ENCODE measurements at regions not wholly inside any gene's neighbourhood (a gene's known extent, or its start where the extent isn't known, plus 50 kb on each side); places are given as distances from the start of the nearest gene placed in this dataset.
"Not testable (repeated sequence)": the region's sequence is repeated elsewhere in the genome, so short reads cannot be mapped to it uniquely, and the experiment has no call there.

DNA sequence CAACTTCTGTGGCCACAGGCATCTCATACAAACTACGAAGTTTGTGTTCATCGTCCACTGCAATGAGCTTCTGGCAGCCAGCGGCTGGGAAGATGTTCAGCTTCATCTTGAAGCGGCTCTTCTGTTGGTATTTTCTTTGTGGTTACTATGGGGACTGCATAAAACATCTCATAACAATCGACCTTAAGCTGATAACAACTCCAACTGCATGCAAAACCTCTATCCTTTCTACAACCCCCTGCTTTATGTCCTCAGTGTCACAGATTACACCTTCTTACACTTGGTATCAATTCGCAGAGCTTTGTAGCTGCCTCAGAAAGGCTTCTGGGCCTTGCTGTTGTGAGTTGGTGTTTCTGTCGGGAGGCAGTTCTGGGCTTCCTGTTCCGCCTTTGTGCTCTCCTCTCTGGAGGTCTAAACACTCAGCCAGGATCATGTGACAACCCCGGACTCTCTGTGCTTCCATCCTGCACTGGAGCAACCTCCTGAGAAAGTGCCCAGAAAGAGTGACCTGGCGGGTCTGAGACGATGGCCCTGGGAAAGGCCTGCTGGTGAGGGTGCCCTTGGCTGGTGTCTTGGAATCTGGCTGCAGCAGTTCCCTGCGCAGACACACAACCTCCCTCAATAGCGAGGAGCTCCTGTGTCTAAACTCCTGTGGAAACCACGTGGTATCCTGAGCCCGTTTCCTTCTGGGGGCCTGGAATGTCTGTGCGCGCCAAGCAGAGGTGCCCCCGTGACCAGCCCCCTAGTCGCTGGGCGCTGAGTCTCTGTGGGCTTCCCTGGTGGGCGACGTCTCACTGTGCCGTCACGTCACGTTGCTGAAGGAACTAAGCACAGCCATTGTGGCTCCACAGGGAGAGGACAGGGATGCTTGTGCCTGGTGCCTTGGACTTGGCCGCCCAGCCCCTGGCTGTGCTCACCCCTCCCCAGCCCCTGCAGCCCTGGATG lies 339.6 kb downstream of the ADGRD1 start:
- DNase-seq = peak; percentile 27

DNA sequence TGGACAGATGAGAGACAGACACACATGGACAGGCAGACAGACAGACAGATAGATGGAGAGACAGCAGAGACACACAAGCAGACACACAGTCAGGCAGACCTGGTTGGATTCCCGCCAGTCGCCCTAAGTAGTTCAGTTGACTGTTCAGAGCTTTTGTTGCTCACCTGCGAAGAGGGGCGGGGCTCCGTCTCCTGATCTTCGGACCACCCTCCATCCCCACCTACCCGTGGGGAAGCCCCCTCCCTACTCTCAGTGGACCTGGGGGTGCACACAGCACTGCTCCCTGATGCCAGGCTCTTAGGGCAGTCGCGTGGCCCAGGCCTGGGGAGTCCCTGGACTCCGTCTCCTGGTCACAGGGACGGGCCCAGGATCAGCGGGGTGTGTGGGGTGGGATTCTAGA lies 341.0 kb downstream of the ADGRD1 start:
- DNase-seq = not testable (repeated sequence)

DNA sequence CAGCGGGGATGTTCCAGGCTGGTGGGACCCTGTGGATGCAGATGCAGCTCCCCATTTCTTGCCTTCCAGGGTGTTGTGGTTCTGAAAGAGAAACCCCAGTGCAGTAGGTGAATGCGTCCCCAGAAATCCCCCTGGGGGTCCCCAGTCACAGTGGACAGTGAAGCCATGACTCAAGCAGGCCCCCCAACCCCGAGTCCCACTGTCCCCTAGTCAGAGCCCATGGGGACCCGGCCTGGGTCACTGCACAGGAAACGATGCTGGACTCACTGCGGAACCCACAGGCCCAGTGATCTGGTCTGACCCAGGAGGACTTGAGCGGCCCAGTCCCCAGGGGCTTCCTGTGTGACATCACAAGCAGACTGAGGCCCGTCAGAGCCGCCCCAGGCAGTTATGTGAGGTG lies 341.4 kb downstream of the ADGRD1 start:
- not testable (repeated sequence) for DNase-seq

DNA sequence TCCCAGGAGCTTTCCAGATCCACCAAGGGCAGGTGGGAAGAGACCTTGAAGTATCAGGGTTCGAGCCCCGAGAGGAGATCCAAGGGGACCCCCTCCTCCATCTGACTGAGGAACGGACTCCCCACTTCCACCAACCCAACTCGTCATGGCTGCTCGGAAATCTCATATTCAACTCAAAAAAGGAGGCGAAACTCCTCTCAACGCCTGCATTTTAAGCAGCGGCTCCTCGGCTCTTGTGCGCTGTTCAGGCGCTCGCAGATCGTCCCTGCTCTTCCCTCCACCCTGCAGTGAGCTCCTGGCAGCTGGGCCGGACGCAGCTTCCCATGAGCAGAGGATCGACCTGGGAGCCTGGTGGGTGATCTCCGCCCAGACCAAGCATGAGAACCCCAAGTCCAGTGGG lies 341.9 kb downstream of the ADGRD1 start:
- not testable (repeated sequence) for DNase-seq

DNA sequence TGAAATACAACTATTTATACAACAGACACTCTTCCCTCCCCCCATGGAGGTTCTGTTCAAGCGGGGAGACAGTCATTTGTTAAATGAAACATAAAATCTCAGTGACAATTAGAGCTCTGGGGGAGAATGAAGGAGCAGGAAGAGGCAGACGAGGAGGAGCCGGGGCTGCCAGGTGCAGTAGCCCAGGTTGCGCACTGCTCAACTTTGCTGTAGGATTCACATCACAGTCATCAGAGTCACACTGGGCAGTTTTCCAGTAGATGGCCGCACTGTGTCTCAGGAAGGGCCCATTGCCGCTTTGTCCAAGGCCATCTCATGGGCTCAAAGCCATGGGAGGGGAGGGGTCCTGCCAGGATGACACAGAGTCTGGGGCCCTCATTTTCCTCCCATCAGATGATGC lies 342.4 kb downstream of the ADGRD1 start:
- not testable (repeated sequence) for DNase-seq

DNA sequence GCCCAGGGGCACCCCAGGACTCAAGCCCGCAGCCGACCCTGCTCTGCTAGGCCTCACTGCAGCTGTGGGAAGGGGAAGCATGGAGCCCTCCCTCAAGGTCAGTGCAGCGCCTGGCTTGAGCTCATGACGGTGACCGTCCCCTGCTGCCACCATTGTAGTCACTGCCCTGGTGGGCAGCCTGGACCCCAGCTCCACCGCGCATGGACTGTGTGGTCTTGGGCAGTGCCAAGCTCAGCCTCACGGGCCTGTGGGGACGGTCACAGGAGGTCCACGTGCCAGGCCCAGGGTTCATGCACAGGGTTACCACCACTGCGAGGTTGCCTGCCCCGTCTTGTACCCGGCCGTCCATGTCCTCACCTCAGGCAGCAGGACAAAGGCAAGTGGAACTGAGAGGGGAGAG lies 342.9 kb downstream of the ADGRD1 start:
- DNase-seq = not testable (repeated sequence)

DNA sequence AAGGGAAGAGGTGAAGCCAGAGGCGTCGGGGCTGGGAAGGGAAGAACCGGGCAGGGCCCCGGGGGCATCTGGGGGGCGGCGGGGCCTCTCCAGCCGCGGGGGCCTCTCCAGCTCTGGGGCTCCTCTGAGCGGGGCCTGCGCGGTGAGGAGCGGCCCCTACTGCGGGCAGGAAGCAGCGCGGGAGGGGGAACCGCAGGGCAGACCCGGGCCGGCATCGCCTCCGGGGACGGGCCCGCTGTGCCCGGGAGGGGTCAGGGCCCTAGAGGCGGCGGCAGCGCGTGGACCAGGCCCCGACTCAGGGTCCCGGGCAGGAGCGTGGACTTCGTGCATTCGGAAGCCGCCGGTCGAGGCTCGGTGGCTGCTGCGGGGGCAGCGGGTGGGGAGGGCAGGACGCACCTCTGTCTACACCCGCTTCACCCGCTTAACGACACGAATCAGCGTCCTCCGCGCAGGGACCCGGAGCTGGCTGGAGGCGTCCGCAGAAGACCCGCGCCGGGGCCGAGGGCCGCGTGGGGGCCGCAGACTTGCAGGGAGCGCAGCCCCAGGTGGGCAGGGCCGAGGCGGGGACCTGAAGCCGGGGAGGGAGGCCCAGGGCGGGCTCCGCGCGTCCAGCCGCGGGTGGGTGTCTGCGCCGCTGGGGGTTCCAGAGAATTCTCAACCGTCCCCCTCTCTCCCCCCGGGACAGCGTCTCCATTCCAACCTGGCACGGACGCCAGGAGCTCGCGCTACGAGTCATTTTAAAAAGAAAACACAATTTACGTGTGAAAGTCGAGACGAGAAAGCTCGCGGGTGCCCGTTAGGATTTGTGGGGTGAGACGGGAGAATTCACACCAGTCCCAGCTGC lies 345.0 kb downstream of the ADGRD1 start:
- not testable (repeated sequence) for DNase-seq

DNA sequence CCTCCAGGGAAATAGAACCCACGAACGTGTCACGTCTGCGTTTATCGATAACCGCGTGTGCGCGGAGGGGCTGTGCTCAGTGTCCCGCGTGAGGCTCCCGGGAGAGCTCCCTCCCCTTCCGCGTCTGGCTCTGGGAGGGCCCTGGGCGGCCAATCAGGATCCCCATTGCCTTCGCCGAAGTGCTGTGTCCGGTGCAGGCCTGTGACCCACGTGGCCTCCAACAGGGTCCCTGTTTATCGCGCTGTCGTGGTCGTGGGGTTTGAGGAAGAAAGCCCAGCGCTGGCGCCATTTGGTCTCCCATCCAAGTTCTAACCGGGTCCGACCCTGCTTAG lies 345.6 kb downstream of the ADGRD1 start:
- not testable (repeated sequence) for DNase-seq

DNA sequence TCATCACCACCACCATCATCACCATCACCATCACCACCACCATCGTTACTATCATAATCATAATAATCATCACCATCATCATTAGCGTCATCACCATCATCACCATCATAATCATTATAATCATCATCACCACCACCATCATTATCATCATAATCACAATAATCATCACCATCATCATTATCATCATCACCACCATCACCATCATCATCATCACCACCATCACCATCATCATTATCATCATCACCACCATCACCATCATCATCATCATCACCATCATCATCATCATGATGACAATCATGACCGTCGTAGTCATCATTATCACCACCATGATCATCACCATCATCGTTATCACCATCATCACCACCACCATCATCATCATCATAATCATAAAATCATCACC lies 349.9 kb downstream of the ADGRD1 start:
- DNase-seq = not testable (repeated sequence)

DNA sequence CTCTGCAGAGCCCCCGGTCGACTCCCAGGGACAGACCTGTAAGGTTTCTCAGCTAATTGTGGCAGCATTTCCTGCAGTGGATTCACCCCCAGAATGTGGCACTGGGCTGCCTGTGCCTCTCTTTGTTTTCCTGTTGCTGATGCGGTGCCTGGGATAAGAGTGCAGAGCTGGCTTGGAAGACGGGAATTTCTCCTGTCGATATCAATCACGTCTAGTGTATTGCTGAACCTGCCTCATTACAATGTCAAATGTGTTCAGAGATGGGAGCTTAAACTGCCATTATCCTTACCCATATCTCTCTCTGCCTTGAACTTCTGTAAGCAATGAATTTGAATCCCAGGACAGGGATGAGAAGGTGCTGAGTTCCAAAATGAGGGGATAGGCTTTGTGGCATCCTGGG lies 350.9 kb downstream of the ADGRD1 start:
- DNase-seq = not testable (repeated sequence)

DNA sequence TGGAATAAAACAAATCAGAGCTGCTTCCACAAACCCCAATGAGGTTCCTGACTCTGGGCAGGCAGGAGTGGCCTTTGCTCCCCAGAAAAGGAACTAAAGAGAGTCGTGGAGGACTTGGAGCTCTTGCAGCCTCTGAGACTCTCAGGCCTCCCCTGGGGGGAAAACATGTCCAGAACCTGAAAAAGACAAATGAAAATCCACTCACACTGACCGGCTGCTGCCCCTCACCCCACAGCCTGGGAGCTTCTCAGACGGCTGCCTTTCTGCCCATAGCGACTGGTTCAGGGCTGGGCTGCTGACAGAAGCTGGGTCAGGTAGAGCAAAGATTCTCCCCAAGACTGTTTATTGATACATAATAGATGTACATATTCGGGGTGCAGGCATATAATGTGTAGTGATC lies 356.0 kb downstream of the ADGRD1 start:
- no peak for DNase-seq

DNA sequence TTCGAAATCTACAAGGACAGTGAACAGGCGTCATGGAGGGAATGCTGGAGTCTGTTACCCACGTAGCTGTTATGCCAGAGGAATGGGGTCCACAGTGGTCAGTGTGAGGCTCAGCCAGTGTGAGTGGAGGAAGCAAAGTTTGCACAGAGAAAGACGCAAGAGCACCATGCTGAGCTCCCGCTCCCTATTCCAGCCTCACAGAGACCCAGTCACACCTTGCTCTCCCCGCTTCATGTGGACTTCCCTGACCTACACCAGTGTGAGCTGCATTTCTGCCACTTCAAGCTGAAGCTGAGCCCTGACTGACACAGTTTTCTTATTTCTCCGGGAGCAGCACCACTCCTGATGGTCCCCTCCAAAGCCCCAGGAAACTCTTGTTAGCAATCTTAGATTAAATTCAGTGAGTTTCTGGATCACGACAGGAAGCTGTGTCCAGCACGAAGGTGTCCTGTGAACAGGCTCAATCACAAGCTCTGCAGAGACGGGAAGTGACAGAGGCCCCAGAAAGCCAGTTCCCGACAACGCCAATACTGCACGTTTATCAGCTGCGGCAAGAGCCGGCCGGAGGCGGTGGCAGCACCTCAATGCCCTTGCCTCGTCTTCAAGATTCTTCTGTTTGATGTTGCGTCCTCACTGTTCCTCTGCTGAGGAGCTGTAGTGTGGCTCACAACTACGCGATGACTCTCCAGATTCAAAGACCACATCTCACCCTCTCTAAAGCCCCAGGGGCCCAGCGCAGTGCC lies 356.7 kb downstream of the ADGRD1 start:
- DNase-seq = not testable (repeated sequence)

DNA sequence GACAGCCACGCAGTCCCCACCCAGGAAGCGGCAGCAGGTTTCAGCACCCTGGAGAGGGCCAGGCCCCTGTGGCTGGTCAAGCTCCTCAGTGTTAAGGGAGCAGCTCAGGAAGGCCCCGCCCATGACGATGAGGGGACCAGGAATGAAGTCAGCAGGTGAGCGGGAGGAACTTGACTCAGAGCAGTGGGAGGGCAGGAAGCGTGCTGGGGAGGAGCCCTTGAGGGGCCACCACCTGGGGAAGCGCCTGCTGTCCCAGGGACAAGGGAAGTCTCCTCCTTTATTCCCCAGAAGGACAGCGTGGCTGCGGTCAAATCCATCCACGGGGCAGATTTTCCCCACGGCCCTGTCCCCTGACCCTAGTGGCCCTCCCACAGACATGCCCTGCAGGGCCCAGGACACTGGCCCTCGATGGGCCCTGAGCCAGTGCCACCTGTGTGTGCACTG lies 357.6 kb downstream of the ADGRD1 start:
- not testable (repeated sequence) for DNase-seq

DNA sequence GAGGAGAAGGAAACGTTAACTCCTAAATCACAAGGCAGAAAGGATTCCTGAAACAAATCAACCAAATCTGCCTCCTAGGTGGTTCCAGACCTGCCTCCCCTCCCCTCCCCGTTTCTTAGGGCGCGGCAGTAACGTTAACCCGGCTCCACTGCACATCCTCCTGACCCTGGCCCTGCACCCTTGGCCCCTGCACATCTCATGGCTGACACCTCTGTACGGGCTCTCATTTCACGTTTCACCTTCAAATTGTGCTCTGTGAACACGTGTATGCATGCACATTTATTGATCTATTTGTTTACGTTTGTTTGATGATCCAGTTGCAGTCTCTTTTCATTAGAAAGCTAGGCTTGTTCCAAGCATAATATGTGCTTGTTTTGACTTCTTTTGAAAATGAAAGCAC lies 358.1 kb downstream of the ADGRD1 start:
- DNase-seq = no peak

DNA sequence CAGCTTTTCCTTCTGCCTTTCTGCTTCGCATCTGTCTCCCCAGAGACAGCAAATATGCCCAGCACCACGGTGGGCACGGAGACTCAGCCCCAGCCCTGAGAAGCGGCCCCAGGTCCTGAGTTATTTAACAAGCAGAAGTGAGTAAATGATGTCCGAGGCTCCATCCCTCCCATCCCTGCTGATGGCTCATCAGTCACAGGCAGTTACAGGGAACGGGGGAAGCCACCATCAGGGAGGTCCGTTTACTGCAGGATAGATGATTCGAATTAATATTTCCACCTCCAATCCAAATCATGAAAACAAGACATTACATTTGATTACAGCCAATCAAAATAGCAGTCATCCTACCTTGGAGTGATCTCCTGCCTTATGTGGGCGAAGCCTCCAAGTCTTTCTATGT lies 358.7 kb downstream of the ADGRD1 start:
- DNase-seq = not testable (repeated sequence)

DNA sequence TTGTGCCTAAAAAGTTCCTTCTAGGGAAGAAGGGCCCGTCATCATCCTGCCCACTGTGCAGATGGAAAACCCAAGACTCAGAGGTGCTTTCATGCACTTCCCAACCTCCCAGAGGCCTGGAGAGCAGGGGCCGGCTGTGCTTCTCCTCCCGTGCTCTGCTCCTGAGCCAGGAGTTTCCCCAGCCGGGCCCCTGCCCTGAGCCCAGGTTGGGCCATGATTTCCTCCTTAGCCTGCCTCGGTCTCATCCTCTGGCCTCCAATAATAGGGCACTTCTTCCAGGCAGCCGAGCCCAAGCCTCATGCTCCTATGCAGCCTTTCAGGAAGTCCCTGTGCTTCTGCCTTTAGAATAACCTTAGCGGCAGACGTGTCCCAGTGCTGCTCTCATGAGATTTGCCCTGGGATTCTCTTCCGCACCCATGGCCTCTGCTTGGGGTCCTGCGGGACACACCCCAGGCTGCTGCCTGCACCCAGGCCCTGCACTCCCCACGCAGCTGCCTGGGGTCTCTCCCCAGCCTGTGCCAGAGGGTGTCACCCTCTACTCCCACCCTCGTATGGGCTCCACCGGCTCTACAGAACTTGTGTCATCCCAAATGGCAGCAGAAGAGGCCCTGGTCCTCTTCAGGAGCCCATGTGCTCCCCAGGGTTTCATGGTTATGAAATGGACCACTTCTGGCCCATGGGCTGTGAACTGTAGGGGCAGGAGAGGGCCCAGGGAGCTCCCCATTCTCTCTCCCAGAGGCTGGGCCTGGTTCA lies 359.3 kb downstream of the ADGRD1 start:
- no peak for DNase-seq

DNA sequence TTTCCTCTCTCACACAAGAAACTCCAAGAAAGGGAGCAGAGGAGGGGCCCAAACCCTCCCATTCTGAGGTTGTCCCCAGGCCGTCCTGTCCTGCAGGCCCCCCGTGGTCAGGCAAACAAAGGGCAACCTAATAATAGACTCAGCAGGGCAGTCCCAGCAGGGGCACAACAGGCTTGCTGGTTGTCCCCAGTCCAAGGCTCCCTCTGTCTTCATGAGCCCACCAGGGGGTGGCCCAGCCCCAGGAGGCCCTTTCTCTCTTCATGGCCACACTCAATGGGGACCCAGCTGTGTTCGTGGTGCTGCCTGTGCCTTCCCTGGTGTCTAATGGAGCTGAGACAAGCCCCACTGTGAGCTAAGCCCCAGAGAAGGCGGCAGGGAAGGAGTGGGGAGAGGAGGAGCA lies 359.9 kb downstream of the ADGRD1 start:
- DNase-seq = no peak

DNA sequence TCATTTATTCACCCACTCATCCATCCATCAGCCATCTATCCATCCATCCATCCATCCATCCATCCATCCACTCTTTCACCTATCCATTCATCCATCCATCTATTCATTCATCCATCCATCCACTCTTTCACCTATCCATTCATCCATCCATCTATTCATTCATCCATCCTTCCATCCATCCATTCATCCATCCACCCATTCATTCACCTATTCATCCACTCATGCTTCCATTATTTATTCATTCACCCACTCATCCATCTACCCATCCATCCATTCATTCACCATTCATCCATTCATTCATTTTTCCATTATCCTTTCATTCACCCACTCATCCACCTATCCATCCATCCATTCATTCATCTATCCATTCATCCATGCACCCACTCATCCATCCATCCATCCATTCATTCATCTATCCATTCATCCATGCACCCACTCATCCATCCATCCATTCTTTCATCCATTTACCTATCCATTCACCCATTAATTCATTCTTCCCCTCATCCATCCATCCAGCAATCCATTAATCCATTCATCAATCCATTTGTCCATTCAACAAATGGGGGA lies 360.9 kb downstream of the ADGRD1 start:
- no peak for DNase-seq

DNA sequence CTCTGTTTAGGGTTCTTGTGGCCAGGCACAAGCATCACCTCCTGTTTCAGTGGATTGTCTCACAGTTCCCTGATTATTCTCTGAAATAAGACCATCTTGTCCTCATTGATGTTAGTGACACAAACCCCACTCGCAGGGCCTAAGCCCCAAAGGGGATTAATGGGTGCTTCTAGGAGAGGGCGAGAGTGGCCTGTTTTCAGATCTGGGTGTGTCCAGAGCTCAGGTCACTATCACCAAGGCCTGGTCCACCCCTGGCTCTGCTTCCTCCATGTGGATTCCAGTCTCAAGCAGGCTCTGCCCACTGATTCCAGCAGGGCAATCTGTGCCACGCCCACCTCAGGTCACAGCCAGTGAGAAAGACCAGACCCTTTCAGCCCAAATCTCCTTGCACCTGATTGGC lies 361.9 kb downstream of the ADGRD1 start:
- DNase-seq = no peak

DNA sequence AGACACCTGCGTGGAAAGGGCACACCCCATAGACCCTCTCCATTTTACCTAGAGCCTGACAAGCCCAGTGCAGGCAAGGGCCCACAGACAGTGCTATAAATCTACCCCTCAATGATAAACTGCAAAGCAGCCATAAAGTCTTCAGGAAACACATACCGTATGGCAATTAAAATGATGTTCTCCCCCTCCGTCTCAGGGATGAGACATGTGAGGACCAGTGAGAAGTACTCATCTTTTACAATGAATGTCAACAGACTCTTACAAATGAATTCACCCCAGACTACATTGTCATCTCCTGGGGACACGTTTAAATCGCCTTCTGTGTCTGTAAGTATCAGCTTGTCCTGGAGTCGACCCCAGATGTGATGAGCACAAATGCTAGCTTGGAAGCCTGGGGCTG lies 362.7 kb downstream of the ADGRD1 start:
- no peak for DNase-seq

DNA sequence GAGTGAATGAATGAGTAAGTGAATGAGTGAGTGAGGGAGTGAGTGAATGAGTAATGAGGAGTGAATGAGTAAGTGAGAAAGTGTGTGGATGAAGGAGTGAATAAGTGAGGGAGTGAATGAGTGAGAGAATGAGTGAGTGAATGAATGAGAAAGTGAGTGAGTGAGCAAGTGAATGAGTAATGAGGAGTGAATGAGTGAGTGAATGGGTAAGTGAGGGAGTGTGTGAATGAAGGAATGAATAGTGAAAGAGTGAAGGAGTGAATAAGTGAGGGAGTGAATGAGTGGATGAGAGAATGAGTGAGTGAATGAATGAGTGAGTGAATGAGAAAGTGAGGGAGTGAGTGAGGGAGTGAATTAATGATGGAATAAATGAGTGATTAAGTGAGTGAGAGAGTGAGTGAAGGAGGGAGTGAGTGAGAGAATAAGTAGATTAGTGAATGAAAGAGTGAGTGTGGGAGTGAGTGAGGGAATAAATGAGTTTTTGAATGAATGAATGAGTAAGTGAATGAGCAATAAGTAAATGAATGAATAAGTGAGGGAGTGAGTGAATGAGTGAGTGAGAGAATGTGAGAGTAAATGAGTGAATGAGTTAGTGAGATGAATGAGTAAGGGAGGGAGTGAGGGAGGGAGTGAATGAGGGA lies 364.5 kb downstream of the ADGRD1 start:
- no peak for DNase-seq
